HG03108 (cell line): ENCODE measurements at regions not wholly inside any gene's neighbourhood (a gene's known extent, or its start where the extent isn't known, plus 50 kb on each side); places are given as distances from the start of the nearest gene placed in this dataset.

ENCODE experiments used
- ATAC-seq: cut with Tn5 transposase; IDR thresholded peaks from one replicate; pipeline ENCODE4 v1.9.1; 2021; ENCODE audit warnings: moderate library complexity; ENCODE audit not compliant: unreplicated experiment

- no peak for ATAC-seq
These were observed 359.0 kb downstream of the ADRA2A start for GRCh38 chr10:111435871-111436270.

GRCh38 chr10:111439034-111439842, 362.4 kb downstream of the ADRA2A start:
- no peak for ATAC-seq

GRCh38 chr10:111440501-111440900, 363.7 kb downstream of the ADRA2A start:
- ATAC-seq, result no peak

GRCh38 chr10:111445667-111446066, 368.8 kb downstream of the ADRA2A start:
- ATAC-seq, result no peak

- no peak for ATAC-seq
These were observed 370.1 kb downstream of the ADRA2A start for GRCh38 chr10:111446966-111447365.

- no peak for ATAC-seq
These were observed 375.3 kb downstream of the ADRA2A start for GRCh38 chr10:111452153-111452552.

GRCh38 chr10:111455776-111456426, 379.1 kb downstream of the ADRA2A start:
- no peak for ATAC-seq

- ATAC-seq, result no peak
These were observed 381.4 kb downstream of the ADRA2A start for GRCh38 chr10:111458256-111458655.

- ATAC-seq, result no peak
These were observed 383.1 kb downstream of the ADRA2A start for GRCh38 chr10:111459967-111460366.

- no peak for ATAC-seq
These were observed 395.6 kb downstream of the ADRA2A start for GRCh38 chr10:111472445-111472844.

- no peak for ATAC-seq
These were observed 396.5 kb downstream of the ADRA2A start for GRCh38 chr10:111473361-111473760.

- ATAC-seq, result no peak
These were observed 398.0 kb downstream of the ADRA2A start for GRCh38 chr10:111474786-111475185.

- ATAC-seq, result no peak
These were observed 398.9 kb downstream of the ADRA2A start for GRCh38 chr10:111475720-111476119.

- no peak for ATAC-seq
These were observed 401.8 kb downstream of the ADRA2A start for GRCh38 chr10:111478651-111479050.

- ATAC-seq, result no peak
These were observed 403.1 kb downstream of the ADRA2A start for GRCh38 chr10:111479966-111480365.

GRCh38 chr10:111481261-111481826, 404.5 kb downstream of the ADRA2A start:
- ATAC-seq, result no peak

GRCh38 chr10:111481866-111482265, 405.0 kb downstream of the ADRA2A start:
- ATAC-seq, result no peak

- ATAC-seq, result no peak
These were observed 405.9 kb downstream of the ADRA2A start for GRCh38 chr10:111482621-111483216.

- ATAC-seq, result no peak
These were observed 408.9 kb downstream of the ADRA2A start for GRCh38 chr10:111485767-111486166.

- no peak for ATAC-seq
These were observed 409.5 kb downstream of the ADRA2A start for GRCh38 chr10:111486346-111486745.

- ATAC-seq, result no peak
These were observed 411.8 kb downstream of the ADRA2A start for GRCh38 chr10:111488668-111489067.

GRCh38 chr10:111491154-111491553, 414.3 kb downstream of the ADRA2A start:
- ATAC-seq, result no peak
